H4 (cell line): ENCODE measurements at regions not wholly inside any gene's neighbourhood (a gene's known extent, or its start where the extent isn't known, plus 50 kb on each side); places are given as distances from the start of the nearest gene placed in this dataset.
A peak's percentile ranks its signal among the peaks of the same experiment; 100 is the strongest.
"Not testable (repeated sequence)": the region's sequence is repeated elsewhere in the genome, so short reads cannot be mapped to it uniquely, and the experiment has no call there.

ENCODE experiments used
- DNase-seq: peaks from one replicate; pipeline ENCODE4 v3.0.0-alpha.2; 2015; ENCODE audit warnings: low spot score

GRCh38 chr1:191668525-191668924 is 489.7 kb upstream of the RGS18 start:
- DNase-seq, result no peak

- DNase-seq, result no peak
Measured at GRCh38 chr1:191669629-191670028, 488.6 kb upstream of the RGS18 start.

- DNase-seq, result no peak
Measured at GRCh38 chr1:191671236-191671635, 487.0 kb upstream of the RGS18 start.

GRCh38 chr1:191674626-191675179 is 483.6 kb upstream of the RGS18 start:
- no peak for DNase-seq

- DNase-seq, result no peak
Measured at GRCh38 chr1:191675856-191676783, 482.1 kb upstream of the RGS18 start.

- DNase-seq, result no peak
Measured at GRCh38 chr1:191685669-191686068, 472.6 kb upstream of the RGS18 start.

GRCh38 chr1:191687721-191688120 is 470.5 kb upstream of the RGS18 start:
- DNase-seq, result no peak

GRCh38 chr1:191690931-191691330 is 467.3 kb upstream of the RGS18 start:
- no peak for DNase-seq

- no peak for DNase-seq
Measured at GRCh38 chr1:191693797-191694196, 464.5 kb upstream of the RGS18 start.

GRCh38 chr1:191695865-191696264 is 462.4 kb upstream of the RGS18 start:
- DNase-seq, result peak; percentile 6

- DNase-seq, result no peak
Measured at GRCh38 chr1:191696354-191696753, 461.9 kb upstream of the RGS18 start.

- no peak for DNase-seq
Measured at GRCh38 chr1:191697556-191697955, 460.7 kb upstream of the RGS18 start.

- no peak for DNase-seq
Measured at GRCh38 chr1:191698246-191698645, 460.0 kb upstream of the RGS18 start.

GRCh38 chr1:191699343-191699742 is 458.9 kb upstream of the RGS18 start:
- no peak for DNase-seq

- DNase-seq, result no peak
Measured at GRCh38 chr1:191700922-191701321, 457.3 kb upstream of the RGS18 start.

- DNase-seq, result no peak
Measured at GRCh38 chr1:191702124-191702523, 456.1 kb upstream of the RGS18 start.

- DNase-seq, result no peak
Measured at GRCh38 chr1:191707288-191707687, 451.0 kb upstream of the RGS18 start.

GRCh38 chr1:191709215-191709614 is 449.0 kb upstream of the RGS18 start:
- no peak for DNase-seq

GRCh38 chr1:191711961-191712360 is 446.3 kb upstream of the RGS18 start:
- DNase-seq, result no peak

GRCh38 chr1:191714845-191715244 is 443.4 kb upstream of the RGS18 start:
- no peak for DNase-seq

GRCh38 chr1:191729742-191730141 is 428.5 kb upstream of the RGS18 start:
- DNase-seq, result peak; percentile 31

- DNase-seq, result not testable (repeated sequence)
Measured at GRCh38 chr1:191731608-191732302, 426.5 kb upstream of the RGS18 start.

GRCh38 chr1:191734321-191734720 is 423.9 kb upstream of the RGS18 start:
- DNase-seq, result no peak
